ENCODE measurements at regions not wholly inside any gene's neighbourhood (a gene's known extent, or its start where the extent isn't known, plus 50 kb on each side); places are given as distances from the start of the nearest gene placed in this dataset.
"Not testable (repeated sequence)": the region's sequence is repeated elsewhere in the genome, so short reads cannot be mapped to it uniquely, and the experiment has no call there.

- H3K4me1 ChIP-seq (ENCODE audit: control insufficient read depth in 5 of 5, insufficient read depth in 5 of 5, low read length in 5 of 5), result no peaks in the 10 kb centered on the region
- no peaks in the 10 kb centered on the region for H3K27me3 ChIP-seq (ENCODE audit: control insufficient read depth in 3 of 3, insufficient read depth in 3 of 3, low read length in 2 of 3)
- H3K9ac ChIP-seq (ENCODE audit: insufficient read depth in 1 of 2, low read length in 2 of 2), result no peak overlapping the region
- DNase-seq (no peak), ATAC-seq (ENCODE audit: insufficient read depth, low FRiP score) (no peak)
- H3K4me3 ChIP-seq, result no peak overlapping the region
- TF ChIP-seq CTCF (IDR thresholded peaks at IDR 0.05; ENCODE audit: control extremely low read depth, extremely low read depth), result no peak
- H3K36me3 ChIP-seq (ENCODE audit: control insufficient read depth in 4 of 4, insufficient read depth in 4 of 4, low read length in 4 of 4), result no peaks in the 10 kb centered on the region
- no peak overlapping the region for H3K27ac ChIP-seq (ENCODE audit: low read depth in 1 of 2, low read length in 1 of 2)
- peaks cover 0 to 4% (median 0%) of the 10 kb centered on the region in 4 donors for H3K9me3 ChIP-seq (ENCODE audit: control insufficient read depth in 4 of 4, insufficient read depth in 3 of 4, low read length in 3 of 4)
- WGBS, 2 donors, result 77 to 90% methylated on average over 4 of the region's 4 CpGs
These were observed 137.2 kb downstream of the INHBA start for GRCh38 chr7:41565655-41566054.

DNA sequence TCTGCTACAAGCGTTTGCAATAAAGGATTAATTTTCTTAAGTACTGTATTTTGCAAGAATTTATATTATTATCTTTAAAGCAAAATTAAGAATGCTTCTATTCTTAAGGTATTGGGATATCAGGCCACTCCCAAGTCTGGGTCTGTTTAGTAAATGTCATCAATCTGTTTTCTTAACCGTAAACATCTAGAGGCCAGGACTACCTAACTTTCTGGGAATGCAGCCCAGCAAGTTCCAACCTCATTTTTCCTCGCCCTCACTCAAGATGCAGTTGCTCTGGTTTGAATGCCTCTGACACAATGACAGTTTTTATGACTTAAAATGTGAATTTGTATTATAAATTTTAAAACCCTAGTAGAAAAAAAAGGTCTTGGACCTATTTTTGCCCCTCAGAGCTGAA, 143.5 kb downstream of the INHBA start:
- TF ChIP-seq CTCF (IDR thresholded peaks at IDR 0.05; ENCODE audit: control extremely low read depth, extremely low read depth), result no peak
- 82 to 93% methylated on average over 3 of the region's 3 CpGs for WGBS, 2 donors
- Histone ChIP-seq H3K4me3 (no peak overlapping the region), H3K36me3 (ENCODE audit: control insufficient read depth in 4 of 4, insufficient read depth in 4 of 4, low read length in 4 of 4) (no peaks in the 10 kb centered on the region), H3K27me3 (ENCODE audit: control insufficient read depth in 3 of 3, insufficient read depth in 3 of 3, low read length in 2 of 3) (peaks cover 0 to 4% (median 0%) of the 10 kb centered on the region in 3 donors), H3K9me3 (ENCODE audit: control insufficient read depth in 4 of 4, insufficient read depth in 3 of 4, low read length in 3 of 4) (no peaks in the 10 kb centered on the region), H3K9ac (ENCODE audit: insufficient read depth in 1 of 2, low read length in 2 of 2) (no peak overlapping the region), H3K27ac (ENCODE audit: low read depth in 1 of 2, low read length in 1 of 2) (no peak overlapping the region), H3K4me1 (ENCODE audit: control insufficient read depth in 5 of 5, insufficient read depth in 5 of 5, low read length in 5 of 5) (peaks cover 0 to 8% (median 0%) of the 10 kb centered on the region in 5 donors)
- DNase-seq, result no peak
- ATAC-seq (ENCODE audit: insufficient read depth, low FRiP score), result no peak

- H3K4me3 ChIP-seq, result no peak overlapping the region
- H3K36me3 ChIP-seq (ENCODE audit: control insufficient read depth in 4 of 4, insufficient read depth in 4 of 4, low read length in 4 of 4), result no peaks in the 10 kb centered on the region
- TF ChIP-seq CTCF (IDR thresholded peaks at IDR 0.05; ENCODE audit: control extremely low read depth, extremely low read depth), result no peak
- peaks cover 0 to 4% (median 0%) of the 10 kb centered on the region in 3 donors for H3K27me3 ChIP-seq (ENCODE audit: control insufficient read depth in 3 of 3, insufficient read depth in 3 of 3, low read length in 2 of 3)
- no peak overlapping the region for H3K9ac ChIP-seq (ENCODE audit: insufficient read depth in 1 of 2, low read length in 2 of 2)
- no peak overlapping the region for H3K27ac ChIP-seq (ENCODE audit: low read depth in 1 of 2, low read length in 1 of 2)
- peak; percentile 53 to 91 (median 88) for DNase-seq
- H3K4me1 ChIP-seq (ENCODE audit: control insufficient read depth in 5 of 5, insufficient read depth in 5 of 5, low read length in 5 of 5), result peaks cover 0 to 16% (median 0%) of the 10 kb centered on the region in 5 donors
- ATAC-seq (ENCODE audit: insufficient read depth, low FRiP score), result no peak
- H3K9me3 ChIP-seq (ENCODE audit: control insufficient read depth in 4 of 4, insufficient read depth in 3 of 4, low read length in 3 of 4), result peaks cover 0 to 6% (median 0%) of the 10 kb centered on the region in 4 donors
These were observed 148.4 kb downstream of the INHBA start for GRCh38 chr7:41554481-41554880.

DNA sequence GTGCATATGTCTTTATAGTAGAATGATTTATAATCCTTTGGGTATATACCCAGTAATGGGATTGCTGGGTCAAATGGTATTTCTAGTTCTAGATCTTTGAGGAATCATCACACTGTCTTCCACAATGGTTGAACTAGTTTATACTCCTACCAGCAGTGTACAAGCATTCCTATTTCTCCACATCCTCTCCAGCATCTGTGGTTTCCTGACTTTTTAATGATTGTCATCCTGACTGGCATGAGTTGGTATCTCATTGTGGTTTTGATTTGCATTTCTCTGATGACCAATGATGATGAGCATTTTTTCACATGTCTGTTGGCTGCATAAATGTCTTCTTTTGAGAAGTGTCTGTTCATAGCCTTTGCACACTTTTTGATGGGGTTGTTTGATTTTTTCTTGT, 152.8 kb downstream of the INHBA start:
- H3K27me3 ChIP-seq (ENCODE audit: control insufficient read depth in 3 of 3, insufficient read depth in 3 of 3, low read length in 2 of 3); ATAC-seq (ENCODE audit: insufficient read depth, low FRiP score); H3K27ac ChIP-seq (ENCODE audit: low read depth in 1 of 2, low read length in 1 of 2); H3K36me3 ChIP-seq (ENCODE audit: control insufficient read depth in 4 of 4, insufficient read depth in 4 of 4, low read length in 4 of 4); H3K9me3 ChIP-seq (ENCODE audit: control insufficient read depth in 4 of 4, insufficient read depth in 3 of 4, low read length in 3 of 4); H3K9ac ChIP-seq (ENCODE audit: insufficient read depth in 1 of 2, low read length in 2 of 2); DNase-seq; H3K4me3 ChIP-seq: not testable (repeated sequence)
- H3K4me1 ChIP-seq (ENCODE audit: control insufficient read depth in 5 of 5, insufficient read depth in 5 of 5, low read length in 5 of 5), result peaks cover 0 to 16% (median 0%) of the 10 kb centered on the region in 5 donors
